Esophagus squamous epithelium (tissue), 4 donors: ENCODE measurements at regions not wholly inside any gene's neighbourhood (a gene's known extent, or its start where the extent isn't known, plus 50 kb on each side); places are given as distances from the start of the nearest gene placed in this dataset.

Experiments
- POLR2A ChIP-seq, 4 donors: fragments of 450-650 bp; IDR thresholded peaks; one replicate each; pipeline ENCODE4 v1.6.1; 2017; ENCODE audit warnings: antibody characterized with exemption in 4 of 4, mild to moderate bottlenecking in 4 of 4, moderate library complexity in 3 of 4
- TF ChIP-seq, protein P1 (sequence below), 6 experiments: fragments of 450-650 bp in 4 of 6; fragments of 200-600 bp in 2 of 6; sonication (generic) in 2 of 6; IDR thresholded peaks; one replicate each; pipeline ENCODE4 v1.5.1; 2016 to 2019; ENCODE audit warnings: antibody characterized with exemption in 6 of 6, mild to moderate bottlenecking in 4 of 6, moderate library complexity in 4 of 6

DNA sequence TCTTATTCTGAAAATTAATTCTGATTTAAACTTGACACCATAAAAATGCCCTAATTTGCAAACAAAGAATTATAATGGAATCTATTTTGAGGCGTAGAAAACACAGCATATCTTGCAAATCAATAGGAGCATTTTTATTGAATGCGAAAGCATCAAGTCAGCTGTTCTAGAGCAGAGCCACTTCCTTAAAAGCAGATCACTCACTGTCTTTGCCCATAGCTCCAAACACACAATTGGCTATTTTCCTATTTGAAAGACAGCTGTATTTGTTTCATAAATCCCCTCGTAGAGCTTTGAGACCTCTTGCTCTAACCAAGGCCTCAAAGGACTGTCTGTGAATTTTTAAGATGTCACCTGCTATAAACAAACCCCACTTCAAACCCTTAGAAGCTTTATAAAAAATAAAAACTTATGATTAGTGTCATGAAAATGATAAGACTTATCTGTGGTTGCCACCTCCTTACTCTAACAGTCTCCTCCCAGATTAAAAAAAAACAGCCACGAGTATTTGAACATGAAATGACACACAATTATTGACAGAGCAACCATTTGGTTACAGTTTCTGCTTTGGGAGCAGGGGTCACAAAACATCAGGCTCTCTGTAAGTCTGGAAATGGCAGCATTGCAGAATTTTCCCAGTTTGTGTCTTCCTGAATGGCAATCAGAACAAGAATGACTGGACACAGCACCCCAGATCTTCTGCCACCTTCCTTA is 75.6 kb upstream of the RASEF start:
- TF ChIP-seq, protein P1, sequence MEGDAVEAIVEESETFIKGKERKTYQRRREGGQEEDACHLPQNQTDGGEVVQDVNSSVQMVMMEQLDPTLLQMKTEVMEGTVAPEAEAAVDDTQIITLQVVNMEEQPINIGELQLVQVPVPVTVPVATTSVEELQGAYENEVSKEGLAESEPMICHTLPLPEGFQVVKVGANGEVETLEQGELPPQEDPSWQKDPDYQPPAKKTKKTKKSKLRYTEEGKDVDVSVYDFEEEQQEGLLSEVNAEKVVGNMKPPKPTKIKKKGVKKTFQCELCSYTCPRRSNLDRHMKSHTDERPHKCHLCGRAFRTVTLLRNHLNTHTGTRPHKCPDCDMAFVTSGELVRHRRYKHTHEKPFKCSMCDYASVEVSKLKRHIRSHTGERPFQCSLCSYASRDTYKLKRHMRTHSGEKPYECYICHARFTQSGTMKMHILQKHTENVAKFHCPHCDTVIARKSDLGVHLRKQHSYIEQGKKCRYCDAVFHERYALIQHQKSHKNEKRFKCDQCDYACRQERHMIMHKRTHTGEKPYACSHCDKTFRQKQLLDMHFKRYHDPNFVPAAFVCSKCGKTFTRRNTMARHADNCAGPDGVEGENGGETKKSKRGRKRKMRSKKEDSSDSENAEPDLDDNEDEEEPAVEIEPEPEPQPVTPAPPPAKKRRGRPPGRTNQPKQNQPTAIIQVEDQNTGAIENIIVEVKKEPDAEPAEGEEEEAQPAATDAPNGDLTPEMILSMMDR (IDR thresholded peaks at IDR 0.05) = no peak
- TF ChIP-seq POLR2A (IDR thresholded peaks at IDR 0.05) = no peak
